ENCODE measurements at regions not wholly inside any gene's neighbourhood (a gene's known extent, or its start where the extent isn't known, plus 50 kb on each side); places are given as distances from the start of the nearest gene placed in this dataset.

DNA sequence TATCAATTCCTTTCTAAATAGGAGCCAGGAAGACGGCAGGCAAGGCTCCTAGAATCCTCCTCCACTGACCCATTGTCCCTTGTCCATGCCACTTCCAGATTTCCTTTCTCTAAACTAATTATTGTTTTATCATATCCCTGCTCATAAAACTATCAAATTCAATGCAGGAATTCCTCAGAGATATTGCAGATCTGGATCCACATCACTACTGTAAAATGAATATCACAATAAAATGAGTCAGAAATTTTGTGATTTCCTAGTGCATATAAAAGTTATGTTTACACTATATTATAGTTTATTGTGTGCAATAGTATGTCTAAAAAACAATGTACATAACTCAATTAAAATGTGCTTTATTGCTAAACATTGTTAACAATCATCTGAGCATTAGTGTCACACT lies 498.7 kb upstream of the NEGR1 start:
- peaks cover 6% of the 10 kb centered on the region for H3K9me3 ChIP-seq (ENCODE audit: control insufficient read depth, low read length)
- no peak overlapping the region for H3K4me3 ChIP-seq (ENCODE audit: extremely low read depth, insufficient read depth, low read length, poor library complexity, severe bottlenecking)
- no peak overlapping the region for H3K27ac ChIP-seq (ENCODE audit: low read depth, low read length, severe bottlenecking)
- no peaks in the 10 kb centered on the region for H3K36me3 ChIP-seq (ENCODE audit: control insufficient read depth, insufficient read depth, low read length)
- 80 to 100% methylated on average over 1 of the region's 1 CpG for WGBS, 2 experiments (ENCODE audit: insufficient coverage in 2 of 2)
- no peaks in the 10 kb centered on the region for H3K4me1 ChIP-seq (ENCODE audit: control insufficient read depth, insufficient read depth, low read length, poor library complexity, severe bottlenecking)

GRCh38 chr1:72780212-72780611 lies 497.9 kb upstream of the NEGR1 start:
- H3K9me3 ChIP-seq (ENCODE audit: control insufficient read depth, low read length): peaks cover 6% of the 10 kb centered on the region
- no peak overlapping the region for H3K4me3 ChIP-seq (ENCODE audit: extremely low read depth, insufficient read depth, low read length, poor library complexity, severe bottlenecking)
- no peaks in the 10 kb centered on the region for H3K4me1 ChIP-seq (ENCODE audit: control insufficient read depth, insufficient read depth, low read length, poor library complexity, severe bottlenecking)
- H3K27ac ChIP-seq (ENCODE audit: low read depth, low read length, severe bottlenecking): no peak overlapping the region
- no CpG with 5 or more reads among the region's 1 CpG for WGBS, 2 experiments (ENCODE audit: insufficient coverage in 2 of 2)
- no peaks in the 10 kb centered on the region for H3K36me3 ChIP-seq (ENCODE audit: control insufficient read depth, insufficient read depth, low read length)

DNA sequence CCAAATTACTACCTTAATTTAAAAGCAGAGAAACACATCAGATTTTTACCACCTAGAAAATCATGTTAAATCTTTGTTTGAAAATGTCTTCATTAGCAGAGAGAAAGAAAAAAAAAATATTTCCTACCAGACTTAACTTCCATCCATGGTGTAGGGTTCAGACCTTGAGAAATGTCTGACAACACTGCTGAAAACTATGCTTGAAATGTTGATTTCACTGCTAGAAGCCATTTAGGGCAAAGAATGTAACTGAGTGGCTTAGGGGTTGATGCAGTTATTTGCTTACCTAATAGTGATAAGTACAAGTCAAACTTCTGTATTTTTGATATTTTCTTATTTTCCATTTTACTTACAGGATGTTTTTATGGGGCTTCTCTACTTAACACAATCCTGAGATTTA lies 495.6 kb upstream of the NEGR1 start:
- no peaks in the 10 kb centered on the region for H3K36me3 ChIP-seq (ENCODE audit: control insufficient read depth, insufficient read depth, low read length)
- H3K9me3 ChIP-seq (ENCODE audit: control insufficient read depth, low read length): peaks cover 6% of the 10 kb centered on the region
- no peaks in the 10 kb centered on the region for H3K4me1 ChIP-seq (ENCODE audit: control insufficient read depth, insufficient read depth, low read length, poor library complexity, severe bottlenecking)
- H3K27ac ChIP-seq (ENCODE audit: low read depth, low read length, severe bottlenecking): no peak overlapping the region
- H3K4me3 ChIP-seq (ENCODE audit: extremely low read depth, insufficient read depth, low read length, poor library complexity, severe bottlenecking): no peak overlapping the region

DNA sequence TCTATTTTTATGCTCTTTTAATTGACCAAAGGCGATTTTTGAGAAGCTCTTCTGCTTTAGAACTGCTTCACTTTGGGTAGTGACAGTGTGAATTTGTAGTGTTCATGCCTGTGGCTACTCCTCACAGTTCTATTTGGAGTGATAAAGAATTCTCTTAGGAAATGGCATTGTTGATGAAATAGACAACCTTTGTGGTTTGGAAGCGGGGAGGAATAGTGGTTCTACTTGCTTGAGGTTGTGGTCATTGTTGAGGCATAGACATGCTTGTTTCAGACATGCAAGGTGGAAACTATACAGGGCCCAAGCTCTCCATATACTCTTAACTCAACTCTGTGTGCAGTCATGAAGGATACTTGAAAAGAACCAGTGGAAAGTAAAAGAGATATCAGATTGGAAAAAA lies 481.1 kb upstream of the NEGR1 start:
- Histone ChIP-seq H3K4me1 (ENCODE audit: control insufficient read depth, insufficient read depth, low read length, poor library complexity, severe bottlenecking) (no peaks in the 10 kb centered on the region), H3K36me3 (ENCODE audit: control insufficient read depth, insufficient read depth, low read length) (no peaks in the 10 kb centered on the region), H3K9me3 (ENCODE audit: control insufficient read depth, low read length) (no peaks in the 10 kb centered on the region), H3K27ac (ENCODE audit: low read depth, low read length, severe bottlenecking) (no peak overlapping the region), H3K4me3 (ENCODE audit: extremely low read depth, insufficient read depth, low read length, poor library complexity, severe bottlenecking) (no peak overlapping the region)
- WGBS, 2 experiments (ENCODE audit: insufficient coverage in 2 of 2): 80% methylated on average over 1 of the region's 2 CpGs; no CpG with 5 or more reads in 1 of the 2 experiments

DNA sequence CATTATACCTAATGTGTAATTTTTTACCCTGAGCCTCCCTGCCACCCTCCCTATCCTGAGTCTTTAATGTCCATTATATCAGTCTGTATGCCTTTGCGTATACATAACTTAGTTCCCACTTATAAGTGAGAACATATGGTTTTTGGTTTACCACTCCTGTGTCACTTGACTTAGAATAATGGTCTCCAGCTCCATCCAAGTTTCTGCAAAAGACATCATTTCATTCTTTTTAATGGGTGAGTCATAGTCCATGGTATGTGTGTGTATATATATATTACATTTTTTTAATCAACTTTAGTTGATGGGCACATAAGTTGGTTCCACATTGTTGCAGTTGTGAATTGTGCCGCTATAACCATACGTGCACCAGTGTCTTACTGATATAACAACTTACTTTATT lies 477.1 kb upstream of the NEGR1 start:
- no peaks in the 10 kb centered on the region for H3K9me3 ChIP-seq (ENCODE audit: control insufficient read depth, low read length)
- no peak overlapping the region for H3K27ac ChIP-seq (ENCODE audit: low read depth, low read length, severe bottlenecking)
- H3K4me3 ChIP-seq (ENCODE audit: extremely low read depth, insufficient read depth, low read length, poor library complexity, severe bottlenecking): no peak overlapping the region
- no peaks in the 10 kb centered on the region for H3K4me1 ChIP-seq (ENCODE audit: control insufficient read depth, insufficient read depth, low read length, poor library complexity, severe bottlenecking)
- H3K36me3 ChIP-seq (ENCODE audit: control insufficient read depth, insufficient read depth, low read length): no peaks in the 10 kb centered on the region
- WGBS, 2 experiments (ENCODE audit: insufficient coverage in 2 of 2): 100% methylated on average over 1 of the region's 3 CpGs; no CpG with 5 or more reads in 1 of the 2 experiments

- WGBS, 2 experiments (ENCODE audit: insufficient coverage in 2 of 2): 95 to 100% methylated on average over 1 to 2 of the region's 2 CpGs
These were observed 475.5 kb upstream of the NEGR1 start for GRCh38 chr1:72757843-72758242.

GRCh38 chr1:72745413-72745812 lies 463.1 kb upstream of the NEGR1 start:
- H3K4me3 ChIP-seq (ENCODE audit: extremely low read depth, insufficient read depth, low read length, poor library complexity, severe bottlenecking): no peak overlapping the region
- H3K36me3 ChIP-seq (ENCODE audit: control insufficient read depth, insufficient read depth, low read length): no peaks in the 10 kb centered on the region
- no peaks in the 10 kb centered on the region for H3K9me3 ChIP-seq (ENCODE audit: control insufficient read depth, low read length)
- H3K27ac ChIP-seq (ENCODE audit: low read depth, low read length, severe bottlenecking): no peak overlapping the region
- no peaks in the 10 kb centered on the region for H3K4me1 ChIP-seq (ENCODE audit: control insufficient read depth, insufficient read depth, low read length, poor library complexity, severe bottlenecking)
- WGBS, 2 experiments (ENCODE audit: insufficient coverage in 2 of 2): 81 to 92% methylated on average over 2 of the region's 2 CpGs

More at GRCh38 chr1:72757843-72758242, 475.5 kb upstream of the NEGR1 start:
- no peak overlapping the region for H3K27ac ChIP-seq (ENCODE audit: low read depth, low read length, severe bottlenecking)
- no peaks in the 10 kb centered on the region for H3K4me1 ChIP-seq (ENCODE audit: control insufficient read depth, insufficient read depth, low read length, poor library complexity, severe bottlenecking)
- H3K36me3 ChIP-seq (ENCODE audit: control insufficient read depth, insufficient read depth, low read length): no peaks in the 10 kb centered on the region
- no peaks in the 10 kb centered on the region for H3K9me3 ChIP-seq (ENCODE audit: control insufficient read depth, low read length)
- H3K4me3 ChIP-seq (ENCODE audit: extremely low read depth, insufficient read depth, low read length, poor library complexity, severe bottlenecking): no peak overlapping the region

- Histone ChIP-seq H3K27ac (ENCODE audit: low read depth, low read length, severe bottlenecking) (no peak overlapping the region), H3K9me3 (ENCODE audit: control insufficient read depth, low read length) (no peaks in the 10 kb centered on the region), H3K4me1 (ENCODE audit: control insufficient read depth, insufficient read depth, low read length, poor library complexity, severe bottlenecking) (no peaks in the 10 kb centered on the region), H3K4me3 (ENCODE audit: extremely low read depth, insufficient read depth, low read length, poor library complexity, severe bottlenecking) (no peak overlapping the region), H3K36me3 (ENCODE audit: control insufficient read depth, insufficient read depth, low read length) (no peaks in the 10 kb centered on the region)
- WGBS, 2 experiments (ENCODE audit: insufficient coverage in 2 of 2): 100% methylated on average over 1 of the region's 1 CpG; no CpG with 5 or more reads in 1 of the 2 experiments
These were observed 452.1 kb upstream of the NEGR1 start for GRCh38 chr1:72734415-72734814.

DNA sequence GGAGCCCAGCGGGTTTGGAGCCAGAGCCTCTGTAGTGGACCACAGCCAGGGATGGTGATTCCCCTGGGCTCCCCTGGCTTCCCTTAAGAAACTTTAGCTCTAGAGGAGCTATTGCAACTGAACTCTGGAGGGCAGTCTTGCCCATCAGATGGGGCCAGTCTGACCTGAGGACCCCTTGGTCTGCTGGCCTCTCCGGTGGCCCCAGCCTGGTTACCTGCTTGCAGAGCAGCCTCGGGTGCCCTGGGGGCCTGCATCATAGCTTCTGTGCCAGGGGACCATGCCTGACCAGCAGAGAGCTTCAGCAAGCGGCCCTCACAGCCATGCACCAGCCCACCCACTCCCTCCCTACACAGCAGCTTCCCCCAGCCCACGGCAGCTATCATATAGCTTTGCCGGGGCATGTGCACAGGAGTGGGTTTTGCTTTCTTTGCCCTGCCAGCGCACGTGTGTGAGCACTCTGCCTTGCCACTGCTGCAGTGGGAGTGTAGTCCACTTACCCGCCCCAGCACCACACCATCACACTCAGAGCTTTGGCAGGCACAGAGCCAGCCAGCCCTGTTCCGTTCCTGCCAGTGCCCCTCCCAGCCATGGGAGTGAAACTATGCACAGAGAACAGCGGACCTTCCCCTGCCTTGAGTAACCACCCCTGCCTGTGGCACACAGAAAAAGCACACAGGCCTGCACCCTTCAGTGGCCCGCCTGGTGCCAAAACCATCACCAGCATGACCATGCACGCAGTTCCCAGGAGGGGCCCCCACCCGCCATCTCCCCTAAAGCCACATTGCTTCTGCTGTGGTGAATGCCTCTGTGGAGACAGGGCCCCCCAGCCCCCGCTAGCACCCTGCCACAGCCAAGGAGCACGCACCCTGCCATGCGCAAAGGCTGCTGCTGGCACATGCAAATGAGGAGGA lies 442.9 kb upstream of the NEGR1 start:
- no peak overlapping the region for H3K27ac ChIP-seq (ENCODE audit: low read depth, low read length, severe bottlenecking)
- 75 to 81% methylated on average over 10 to 12 of the region's 17 CpGs for WGBS, 2 experiments (ENCODE audit: insufficient coverage in 2 of 2)
- no peaks in the 10 kb centered on the region for H3K4me1 ChIP-seq (ENCODE audit: control insufficient read depth, insufficient read depth, low read length, poor library complexity, severe bottlenecking)
- no peaks in the 10 kb centered on the region for H3K9me3 ChIP-seq (ENCODE audit: control insufficient read depth, low read length)
- no peak overlapping the region for H3K4me3 ChIP-seq (ENCODE audit: extremely low read depth, insufficient read depth, low read length, poor library complexity, severe bottlenecking)
- no peaks in the 10 kb centered on the region for H3K36me3 ChIP-seq (ENCODE audit: control insufficient read depth, insufficient read depth, low read length)

DNA sequence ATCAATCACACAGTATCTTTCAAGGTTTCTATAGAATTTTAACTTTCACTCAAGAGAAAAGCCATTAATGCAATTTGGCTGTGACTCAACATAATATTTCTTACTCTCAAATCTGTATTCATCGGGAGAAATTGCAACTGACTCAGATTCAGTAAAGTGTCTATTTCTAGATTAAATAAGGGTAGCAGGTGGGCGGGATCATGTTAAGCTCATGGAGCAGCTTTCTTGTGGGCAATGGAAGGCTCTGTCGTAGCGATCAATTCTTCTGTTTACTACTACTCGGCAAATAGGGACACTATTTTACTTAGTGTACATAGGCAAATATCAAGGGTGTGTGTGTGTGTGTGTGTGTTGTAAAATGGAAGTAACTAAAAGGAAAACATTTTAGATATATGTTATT lies 423.6 kb upstream of the NEGR1 start:
- Histone ChIP-seq H3K36me3 (ENCODE audit: control insufficient read depth, insufficient read depth, low read length) (no peaks in the 10 kb centered on the region), H3K4me3 (ENCODE audit: extremely low read depth, insufficient read depth, low read length, poor library complexity, severe bottlenecking) (no peak overlapping the region), H3K27ac (ENCODE audit: low read depth, low read length, severe bottlenecking) (no peak overlapping the region), H3K4me1 (ENCODE audit: control insufficient read depth, insufficient read depth, low read length, poor library complexity, severe bottlenecking) (no peaks in the 10 kb centered on the region), H3K9me3 (ENCODE audit: control insufficient read depth, low read length) (no peaks in the 10 kb centered on the region)
- WGBS, 2 experiments (ENCODE audit: insufficient coverage in 2 of 2): no CpG with 5 or more reads among the region's 5 CpGs

DNA sequence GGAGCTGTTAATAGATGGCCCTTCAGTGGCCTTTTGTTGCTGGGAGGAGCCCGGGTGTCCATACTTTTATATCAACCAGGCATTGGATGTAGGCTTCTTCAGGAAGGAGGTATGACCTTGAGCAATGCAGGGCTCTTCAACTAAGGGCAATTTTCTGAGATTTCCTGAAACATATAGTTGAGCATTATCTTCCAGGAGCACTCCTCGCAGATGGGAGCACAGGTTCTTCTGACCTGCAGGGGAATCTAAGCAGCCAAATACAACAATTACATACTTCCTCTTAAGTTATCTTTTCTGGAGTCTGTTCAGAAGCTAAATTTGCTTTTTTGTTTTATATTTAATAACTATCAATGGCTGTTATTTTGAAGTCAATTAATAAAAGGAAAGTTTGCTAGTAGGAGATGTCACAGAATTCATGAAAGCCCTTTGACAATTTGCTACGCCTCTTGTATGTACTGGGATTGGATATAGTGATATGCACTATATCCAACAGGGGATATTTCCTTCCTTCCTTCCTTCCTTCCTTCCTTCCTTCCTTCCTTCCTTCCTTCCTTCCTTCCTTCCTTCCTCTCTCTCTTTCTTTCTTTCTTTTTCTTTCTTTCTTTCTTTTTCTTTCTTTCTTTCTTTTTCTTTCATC lies 422.6 kb upstream of the NEGR1 start:
- no peaks in the 10 kb centered on the region for H3K9me3 ChIP-seq (ENCODE audit: control insufficient read depth, low read length)
- WGBS, 2 experiments (ENCODE audit: insufficient coverage in 2 of 2): 78% methylated on average over 1 of the region's 3 CpGs; no CpG with 5 or more reads in 1 of the 2 experiments
- H3K27ac ChIP-seq (ENCODE audit: low read depth, low read length, severe bottlenecking): no peak overlapping the region
- no peaks in the 10 kb centered on the region for H3K4me1 ChIP-seq (ENCODE audit: control insufficient read depth, insufficient read depth, low read length, poor library complexity, severe bottlenecking)
- H3K36me3 ChIP-seq (ENCODE audit: control insufficient read depth, insufficient read depth, low read length): no peaks in the 10 kb centered on the region
- H3K4me3 ChIP-seq (ENCODE audit: extremely low read depth, insufficient read depth, low read length, poor library complexity, severe bottlenecking): no peak overlapping the region

Measured in mesodermal cell (in vitro differentiated cells).